Choroid plexus epithelial cell (primary cell): ENCODE measurements at regions not wholly inside any gene's neighbourhood (a gene's known extent, or its start where the extent isn't known, plus 50 kb on each side); places are given as distances from the start of the nearest gene placed in this dataset.
A peak's percentile ranks its signal among the peaks of the same experiment; 100 is the strongest.

Source experiments
- DNase-seq: peaks from one replicate; pipeline ENCODE4 v3.0.0-alpha.2; 2010; ENCODE audit warnings: low read depth
- H3K4me3 ChIP-seq: 2 replicates; pipeline ENCODE4 v1.5.1; 2011; ENCODE audit warnings: low read depth, mild to moderate bottlenecking, control low read depth, low read length, moderate library complexity
- CTCF ChIP-seq: conservative IDR thresholded peaks from 2 replicates; pipeline ENCODE4 v1.5.1; 2011; ENCODE audit warnings: low read depth, mild to moderate bottlenecking, control low read depth, inconsistent platforms, low read length, moderate library complexity

DNA sequence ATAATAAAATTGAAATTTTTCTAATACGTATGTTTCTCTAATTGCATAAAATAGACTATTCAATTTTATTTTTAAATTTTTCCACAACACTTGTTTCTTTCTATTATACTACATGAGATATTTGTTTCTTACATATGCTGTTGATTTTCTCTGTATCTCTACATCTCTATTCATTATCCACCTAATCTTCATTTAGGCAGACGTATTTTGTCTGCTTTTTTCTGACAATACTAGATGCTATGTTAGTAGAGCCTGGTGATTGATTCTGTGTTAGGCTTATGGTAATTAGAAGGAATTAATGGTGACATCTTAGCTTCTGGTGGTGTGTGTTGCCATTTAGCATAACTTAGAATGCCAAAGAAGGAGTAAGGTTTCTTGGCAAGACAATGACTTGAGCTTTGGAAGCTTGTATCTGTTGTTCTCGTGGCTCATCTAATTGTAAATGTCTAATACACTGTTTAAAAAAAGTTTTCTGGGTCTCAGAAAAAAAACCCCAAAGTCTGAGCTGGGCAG is 1610.7 kb upstream of the PCDH20 start:
- DNase-seq = no peak
- TF ChIP-seq CTCF = no peak
- H3K4me3 ChIP-seq = no peak overlapping the region

DNA sequence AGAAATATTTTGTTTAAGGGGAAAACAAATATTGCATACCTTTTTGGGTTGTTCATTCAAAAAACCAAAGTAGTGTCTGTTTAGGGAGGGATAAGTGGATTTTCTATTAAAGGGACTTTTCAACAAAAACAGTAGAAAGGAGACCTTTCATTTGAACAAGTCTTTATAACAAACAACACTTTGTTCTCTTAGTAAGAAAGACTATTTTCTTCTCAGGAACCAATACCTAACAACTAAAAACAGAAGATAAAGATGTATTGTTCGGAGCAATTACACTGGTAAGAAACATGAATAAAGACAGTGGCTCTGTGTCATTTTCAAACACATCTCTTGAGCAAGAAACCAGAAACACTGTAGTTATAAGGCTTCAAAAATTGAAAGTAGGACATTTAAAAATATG is 1610.1 kb upstream of the PCDH20 start:
- H3K4me3 ChIP-seq = no peak overlapping the region
- no peak for TF ChIP-seq CTCF
- DNase-seq = no peak

DNA sequence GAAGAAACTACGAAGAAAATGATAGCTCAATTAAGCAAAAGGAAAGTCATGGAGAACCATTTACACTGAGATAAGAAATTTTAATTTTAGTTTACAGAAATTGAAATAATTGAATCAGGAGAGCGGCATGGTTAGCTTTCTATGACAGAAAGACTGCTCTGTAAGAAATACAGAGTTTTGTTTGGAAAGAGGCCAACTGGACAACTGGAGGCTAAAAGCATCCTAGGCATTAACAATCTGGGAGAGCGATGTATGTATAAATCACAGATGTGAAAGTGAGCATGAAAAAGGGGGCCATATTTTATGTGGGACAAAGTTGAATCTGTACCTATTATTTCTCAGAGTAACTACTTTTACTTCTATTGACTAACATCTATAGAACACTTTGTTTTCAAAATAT is 1608.8 kb upstream of the PCDH20 start:
- no peak overlapping the region for H3K4me3 ChIP-seq
- peak; percentile 56 for DNase-seq
- TF ChIP-seq CTCF = no peak

DNA sequence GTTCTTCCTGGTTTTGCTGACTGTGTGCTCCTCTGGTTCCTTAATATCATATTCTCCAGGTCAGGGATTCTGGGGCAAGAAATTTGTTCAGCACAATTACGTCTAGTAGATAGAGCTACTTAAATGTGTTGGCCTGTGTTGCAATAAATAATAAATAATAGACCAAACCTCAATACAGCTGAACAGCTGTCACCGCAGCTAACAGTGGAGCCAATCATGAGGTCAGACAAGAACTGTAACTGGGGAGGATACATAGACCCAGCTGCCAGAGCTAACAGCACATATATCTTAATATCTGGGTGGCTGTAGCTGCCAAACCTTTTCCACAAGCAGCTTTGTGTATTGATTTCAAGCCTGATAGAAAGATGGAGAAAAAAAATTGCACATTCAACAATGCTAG is 1596.3 kb upstream of the PCDH20 start:
- DNase-seq = no peak
- no peak for TF ChIP-seq CTCF

DNA sequence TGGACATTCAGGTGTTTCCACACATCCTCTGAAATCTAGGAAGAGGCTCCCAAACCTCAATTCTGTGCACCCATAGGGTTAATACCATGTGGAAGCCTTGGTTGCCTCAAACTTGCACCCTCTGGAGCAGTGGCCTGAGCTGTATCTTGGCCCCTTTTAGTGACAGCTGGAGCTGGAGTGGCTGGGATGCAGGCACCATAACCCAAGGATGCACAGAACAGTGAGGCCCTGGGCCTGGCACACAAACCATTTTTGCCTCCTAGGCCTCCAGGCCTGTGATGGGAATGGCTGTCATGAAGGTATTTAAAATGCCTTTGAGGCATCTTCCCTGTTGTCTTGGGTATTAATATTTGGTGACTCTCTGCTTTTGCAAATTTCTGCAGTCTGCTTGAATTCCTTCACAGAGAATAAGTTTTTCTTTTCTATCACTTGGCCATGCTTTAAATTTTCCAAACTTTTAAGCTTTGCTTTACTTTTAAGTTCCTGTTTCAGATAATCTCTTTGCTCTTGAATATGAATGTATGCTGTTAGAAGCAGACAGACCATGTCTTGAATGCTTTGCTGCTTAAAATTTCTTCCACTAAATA is 1594.5 kb upstream of the PCDH20 start:
- no peak for TF ChIP-seq CTCF
- no peak overlapping the region for H3K4me3 ChIP-seq
- DNase-seq = no peak

More for the DNA sequence above, 1596.3 kb upstream of the PCDH20 start:
- H3K4me3 ChIP-seq = no peak overlapping the region

DNA sequence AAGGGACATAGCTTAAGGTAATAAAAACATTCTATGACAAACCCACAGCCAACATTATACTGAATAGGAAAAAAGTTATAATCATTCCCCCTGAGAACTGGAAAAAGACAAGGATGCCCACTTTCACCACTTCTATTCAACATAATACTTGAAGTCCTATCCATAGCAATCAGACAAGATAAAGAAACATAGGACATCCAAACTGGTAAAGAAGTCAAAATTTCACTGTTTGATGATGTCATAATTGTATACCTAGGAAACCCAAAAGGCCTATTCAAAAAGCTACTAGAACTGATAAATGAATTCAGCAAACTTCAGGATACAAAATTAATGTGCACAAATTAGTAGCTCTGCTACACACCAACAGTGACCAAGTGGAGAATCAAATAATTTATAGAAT is 1590.0 kb upstream of the PCDH20 start:
- no peak for TF ChIP-seq CTCF
- DNase-seq = no peak
- H3K4me3 ChIP-seq = no peak overlapping the region

- no peak overlapping the region for H3K4me3 ChIP-seq
- DNase-seq = peak; percentile 1
These were observed 1582.0 kb upstream of the PCDH20 start for GRCh38 chr13:62997696-62998095.

More at GRCh38 chr13:62997696-62998095, 1582.0 kb upstream of the PCDH20 start:
- TF ChIP-seq CTCF = no peak
